GM13976 (cell line): ENCODE measurements at regions not wholly inside any gene's neighbourhood (a gene's known extent, or its start where the extent isn't known, plus 50 kb on each side); places are given as distances from the start of the nearest gene placed in this dataset.

ENCODE experiments used
- DNase-seq: peaks from one replicate; pipeline ENCODE4 v3.0.0; 2012; ENCODE audit warnings: low spot score
- in situ Hi-C: fragments of 300-500 bp; cut with MboI; formaldehyde crosslinking; loops from one replicate; pipeline ENCODE4 v1.12.0; 2022; ENCODE audit warnings: low sequenced_read_pairs, mixed read lengths, inconsistent platforms; ENCODE audit not compliant: unreplicated experiment
- TF ChIP-seq, protein P1 (sequence below): IDR thresholded peaks from 2 replicates; pipeline ENCODE4 v1.5.1; 2012; ENCODE audit warnings: borderline replicate concordance, mild to moderate bottlenecking; ENCODE audit not compliant: insufficient read depth; ENCODE audit errors: extremely low read depth, missing control alignments, control extremely low read depth

DNA sequence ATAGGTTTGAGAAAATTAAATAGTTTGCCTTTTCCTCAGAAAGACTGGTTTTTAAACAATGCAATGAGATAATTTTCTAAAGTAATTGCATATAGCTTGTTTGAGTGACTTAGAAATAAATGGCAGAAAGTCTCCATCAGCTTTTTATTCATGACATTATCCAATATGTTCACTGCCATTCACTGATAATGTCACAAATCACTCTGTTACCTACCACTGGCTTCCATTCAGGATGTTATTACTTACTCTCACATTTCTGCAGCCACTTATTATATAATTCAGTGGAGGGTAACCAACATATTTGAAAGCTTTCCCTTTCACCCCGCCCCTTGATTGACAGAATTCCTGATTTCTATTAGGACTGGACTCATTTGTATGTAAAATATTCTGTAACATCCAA lies 1583.5 kb downstream of the PCDH18 start:
- no peak for DNase-seq
- in situ Hi-C loops, result no loop called here
- TF ChIP-seq, protein P1, sequence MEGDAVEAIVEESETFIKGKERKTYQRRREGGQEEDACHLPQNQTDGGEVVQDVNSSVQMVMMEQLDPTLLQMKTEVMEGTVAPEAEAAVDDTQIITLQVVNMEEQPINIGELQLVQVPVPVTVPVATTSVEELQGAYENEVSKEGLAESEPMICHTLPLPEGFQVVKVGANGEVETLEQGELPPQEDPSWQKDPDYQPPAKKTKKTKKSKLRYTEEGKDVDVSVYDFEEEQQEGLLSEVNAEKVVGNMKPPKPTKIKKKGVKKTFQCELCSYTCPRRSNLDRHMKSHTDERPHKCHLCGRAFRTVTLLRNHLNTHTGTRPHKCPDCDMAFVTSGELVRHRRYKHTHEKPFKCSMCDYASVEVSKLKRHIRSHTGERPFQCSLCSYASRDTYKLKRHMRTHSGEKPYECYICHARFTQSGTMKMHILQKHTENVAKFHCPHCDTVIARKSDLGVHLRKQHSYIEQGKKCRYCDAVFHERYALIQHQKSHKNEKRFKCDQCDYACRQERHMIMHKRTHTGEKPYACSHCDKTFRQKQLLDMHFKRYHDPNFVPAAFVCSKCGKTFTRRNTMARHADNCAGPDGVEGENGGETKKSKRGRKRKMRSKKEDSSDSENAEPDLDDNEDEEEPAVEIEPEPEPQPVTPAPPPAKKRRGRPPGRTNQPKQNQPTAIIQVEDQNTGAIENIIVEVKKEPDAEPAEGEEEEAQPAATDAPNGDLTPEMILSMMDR, result no peak

DNA sequence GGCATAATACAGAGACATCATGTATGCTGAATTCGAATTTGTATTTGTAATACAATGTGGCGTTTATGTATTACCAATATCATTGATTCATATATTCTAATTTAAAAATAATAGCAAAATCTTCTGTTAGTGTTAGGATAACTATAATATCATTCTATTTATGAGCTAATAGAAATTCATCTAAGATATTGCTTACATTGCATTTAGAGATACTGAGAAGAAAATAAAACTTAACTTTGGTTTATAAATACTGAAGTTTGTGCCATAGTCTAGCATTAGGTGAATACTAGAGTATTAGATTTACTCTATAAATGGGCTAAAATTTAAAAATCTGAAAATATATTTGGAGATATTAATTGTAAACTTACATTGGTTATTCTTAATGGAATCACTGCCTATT lies 1590.6 kb downstream of the PCDH18 start:
- in situ Hi-C loops, result no loop called here
- no peak for DNase-seq

DNA sequence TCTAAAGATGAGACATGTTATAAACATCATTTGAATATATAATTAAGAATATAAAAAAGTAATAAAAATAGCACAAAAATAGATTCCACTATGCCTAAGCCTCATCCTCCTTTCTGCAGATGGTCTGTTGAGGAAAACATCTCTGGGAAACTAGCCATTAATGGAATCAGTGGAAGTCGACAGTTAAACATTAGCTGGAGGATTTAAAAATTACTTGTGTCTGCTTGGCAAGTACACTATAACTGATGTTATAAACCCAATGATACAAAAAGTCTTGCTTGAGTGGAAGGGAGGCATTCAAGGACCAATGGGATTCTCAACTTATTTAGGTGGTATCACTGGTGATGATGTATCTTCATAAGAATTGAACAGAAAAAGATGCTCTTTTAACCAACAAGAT lies 1598.3 kb downstream of the PCDH18 start:
- in situ Hi-C loops, result no loop called here
- no peak for DNase-seq
- TF ChIP-seq, protein P1, result no peak

More for the DNA sequence above, 1590.6 kb downstream of the PCDH18 start:
- TF ChIP-seq, protein P1, result no peak

DNA sequence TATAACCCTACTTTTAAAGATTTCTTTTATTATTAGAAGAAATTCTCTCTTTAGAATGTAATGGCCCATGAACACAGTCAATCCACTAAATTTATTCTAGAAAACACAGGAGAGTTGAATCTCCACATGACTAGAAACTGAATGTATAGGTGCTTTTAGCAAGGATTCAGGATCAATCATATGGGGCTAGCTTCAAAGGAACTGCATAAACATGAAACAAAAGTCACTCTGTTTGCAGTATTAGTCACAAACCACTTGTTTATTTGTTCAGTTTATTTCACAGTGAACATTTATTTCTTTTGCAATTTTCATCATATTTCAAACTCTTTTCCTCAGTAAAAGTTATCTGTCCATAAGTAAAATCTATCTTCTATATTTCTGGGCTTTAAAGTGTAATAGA lies 1604.6 kb downstream of the PCDH18 start:
- in situ Hi-C loops, result no loop called here
- DNase-seq, result no peak
- TF ChIP-seq, protein P1, result no peak

DNA sequence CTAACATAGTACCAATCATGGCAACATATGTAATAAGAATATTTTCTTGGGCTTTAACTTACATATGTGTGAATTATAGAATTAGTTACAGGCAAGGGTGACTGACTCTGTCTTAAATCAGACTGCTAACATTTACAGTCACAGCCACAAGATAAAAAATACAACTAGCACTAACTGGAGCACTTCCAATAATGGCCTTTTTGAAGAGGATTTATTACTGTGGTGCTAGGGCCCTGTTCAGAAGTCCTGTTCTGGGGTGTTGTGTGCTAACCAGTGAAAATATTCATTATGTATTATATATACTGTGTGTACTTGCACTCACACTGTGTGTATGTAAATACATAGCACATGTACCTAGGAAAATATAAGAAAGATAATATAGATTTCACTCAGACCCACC lies 1611.2 kb downstream of the PCDH18 start:
- in situ Hi-C loops, result no loop called here
- DNase-seq, result no peak
- TF ChIP-seq, protein P1, result no peak

DNA sequence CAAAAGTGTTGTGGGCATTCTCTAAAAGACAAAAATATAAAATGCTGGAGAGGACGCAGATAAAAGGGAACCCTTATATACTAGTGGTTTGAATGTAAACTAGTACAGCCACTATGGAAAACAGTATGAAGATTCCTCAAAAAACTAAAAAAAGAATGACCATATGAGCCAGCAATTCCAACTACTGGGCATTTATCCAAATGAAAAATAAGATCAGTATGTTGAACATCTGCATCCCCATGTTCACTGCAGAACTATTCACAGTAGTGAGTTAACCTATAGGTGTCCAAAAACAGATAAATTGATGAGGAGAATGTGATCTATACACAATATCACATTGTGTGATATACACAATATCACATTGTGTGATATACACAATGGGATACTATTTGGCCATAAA lies 1615.3 kb downstream of the PCDH18 start:
- TF ChIP-seq, protein P1, result no peak
- DNase-seq, result no peak
- in situ Hi-C loops, result no loop called here

DNA sequence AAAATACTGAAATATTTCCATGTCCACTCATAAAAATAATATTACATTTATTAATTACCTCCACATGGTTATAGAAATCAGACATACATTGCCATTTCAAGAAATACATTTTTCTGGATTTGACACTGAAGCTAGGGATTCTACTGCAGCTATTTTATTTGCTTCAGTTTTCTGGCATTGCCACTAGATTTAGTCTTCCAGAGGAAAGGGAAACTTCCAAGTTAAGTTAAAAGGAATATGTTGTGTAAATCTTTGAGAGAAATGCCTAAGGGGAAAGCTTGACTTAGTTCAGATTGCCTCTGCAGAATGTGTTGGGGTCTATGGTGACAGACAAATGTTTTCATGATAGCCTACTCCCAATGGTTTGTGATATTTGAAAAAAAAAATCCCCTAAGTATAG lies 1631.3 kb downstream of the PCDH18 start:
- DNase-seq, result no peak
- TF ChIP-seq, protein P1, result no peak
- in situ Hi-C loops, result no loop called here
